GM12875 (cell line): ENCODE measurements at regions not wholly inside any gene's neighbourhood (a gene's known extent, or its start where the extent isn't known, plus 50 kb on each side); places are given as distances from the start of the nearest gene placed in this dataset.

Experiments used
- H3K4me3 ChIP-seq: one replicate; pipeline ENCODE4 v1.5.1; 2011; ENCODE audit warnings: low read depth, low read length, control low read depth
- CTCF ChIP-seq: IDR thresholded peaks from 2 replicates; pipeline ENCODE4 v1.5.1; 2011; ENCODE audit warnings: low read depth, mild to moderate bottlenecking, control low read depth, inconsistent platforms, low read length, moderate library complexity, borderline replicate concordance; ENCODE audit not compliant: insufficient read depth

GRCh38 chr13:76473552-76474134 lies 412.6 kb downstream of the KCTD12 start:
- peak; percentile 68 for TF ChIP-seq CTCF
- no peak overlapping the region for H3K4me3 ChIP-seq

GRCh38 chr13:76472916-76473315 lies 413.3 kb downstream of the KCTD12 start:
- no peak for TF ChIP-seq CTCF
- H3K4me3 ChIP-seq: no peak overlapping the region

- no peak overlapping the region for H3K4me3 ChIP-seq
These were observed 414.7 kb downstream of the KCTD12 start for GRCh38 chr13:76471486-76471885.

GRCh38 chr13:76470991-76471390 lies 415.2 kb downstream of the KCTD12 start:
- no peak overlapping the region for H3K4me3 ChIP-seq
- TF ChIP-seq CTCF: no peak

More at GRCh38 chr13:76471486-76471885, 414.7 kb downstream of the KCTD12 start:
- TF ChIP-seq CTCF: no peak

- TF ChIP-seq CTCF: no peak
- no peak overlapping the region for H3K4me3 ChIP-seq
These were observed 420.2 kb downstream of the KCTD12 start for GRCh38 chr13:76466043-76466442.

GRCh38 chr13:76463314-76463713 lies 422.9 kb downstream of the KCTD12 start:
- no peak overlapping the region for H3K4me3 ChIP-seq
- no peak for TF ChIP-seq CTCF

GRCh38 chr13:76461999-76462398 lies 424.2 kb downstream of the KCTD12 start:
- H3K4me3 ChIP-seq: no peak overlapping the region
- no peak for TF ChIP-seq CTCF
